ENCODE measurements at regions not wholly inside any gene's neighbourhood (a gene's known extent, or its start where the extent isn't known, plus 50 kb on each side); places are given as distances from the start of the nearest gene placed in this dataset.

- Histone ChIP-seq H3K4me1 (no peaks in the 10 kb centered on the region), H3K9ac (no peak overlapping the region), H4K20me1 (ENCODE audit: low read depth) (no peaks in the 10 kb centered on the region), H3K9me3 (ENCODE audit: low read depth) (no peaks in the 10 kb centered on the region), H3F3A (ENCODE audit: low read depth) (peaks cover 7% of the 10 kb centered on the region), H3K4me2 (no peak overlapping the region), H3K79me2 (ENCODE audit: low read depth) (no peaks in the 10 kb centered on the region), H3K27me3 (no peaks in the 10 kb centered on the region), H3K36me3 (no peaks in the 10 kb centered on the region), H2AFZ (replicated peaks) (no peak overlapping the region), H3K27ac (no peak overlapping the region), H3K4me3 (no peak overlapping the region)
- H3K9me3 Mint-ChIP-seq, result peaks cover 5% of the 10 kb centered on the region
- peaks cover 6% of the 10 kb centered on the region for H3K4me1 Mint-ChIP-seq
- no peaks in the 10 kb centered on the region for H3K36me3 Mint-ChIP-seq
- TF ChIP-seq EZH2 (IDR thresholded peaks at IDR 0.05) (no peak), EZH2phosphoT487 (IDR thresholded peaks at IDR 0.05) (no peak)
- TF ChIP-seq, protein P1, sequence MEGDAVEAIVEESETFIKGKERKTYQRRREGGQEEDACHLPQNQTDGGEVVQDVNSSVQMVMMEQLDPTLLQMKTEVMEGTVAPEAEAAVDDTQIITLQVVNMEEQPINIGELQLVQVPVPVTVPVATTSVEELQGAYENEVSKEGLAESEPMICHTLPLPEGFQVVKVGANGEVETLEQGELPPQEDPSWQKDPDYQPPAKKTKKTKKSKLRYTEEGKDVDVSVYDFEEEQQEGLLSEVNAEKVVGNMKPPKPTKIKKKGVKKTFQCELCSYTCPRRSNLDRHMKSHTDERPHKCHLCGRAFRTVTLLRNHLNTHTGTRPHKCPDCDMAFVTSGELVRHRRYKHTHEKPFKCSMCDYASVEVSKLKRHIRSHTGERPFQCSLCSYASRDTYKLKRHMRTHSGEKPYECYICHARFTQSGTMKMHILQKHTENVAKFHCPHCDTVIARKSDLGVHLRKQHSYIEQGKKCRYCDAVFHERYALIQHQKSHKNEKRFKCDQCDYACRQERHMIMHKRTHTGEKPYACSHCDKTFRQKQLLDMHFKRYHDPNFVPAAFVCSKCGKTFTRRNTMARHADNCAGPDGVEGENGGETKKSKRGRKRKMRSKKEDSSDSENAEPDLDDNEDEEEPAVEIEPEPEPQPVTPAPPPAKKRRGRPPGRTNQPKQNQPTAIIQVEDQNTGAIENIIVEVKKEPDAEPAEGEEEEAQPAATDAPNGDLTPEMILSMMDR (IDR thresholded peaks at IDR 0.05), result no peak
- DNase-seq (ENCODE audit: low spot score), result no peak
- no peak overlapping the region for H3K4me3 Mint-ChIP-seq
- peaks cover 3% of the 10 kb centered on the region for H3K27me3 Mint-ChIP-seq (ENCODE audit: insufficient read depth, low read depth)
- no peak overlapping the region for H3K27ac Mint-ChIP-seq
These were observed 240.1 kb upstream of the HDAC4 start for GRCh38 chr2:239640676-239641578.

GRCh38 chr2:239640210-239640609 is 239.4 kb upstream of the HDAC4 start:
- no peak overlapping the region for H3K27ac ChIP-seq
- Mint-ChIP-seq H3K27me3 (ENCODE audit: insufficient read depth, low read depth) (peaks cover 5% of the 10 kb centered on the region), H3K36me3 (no peaks in the 10 kb centered on the region), H3K4me3 (no peak overlapping the region), H3K27ac (no peak overlapping the region), H3K9me3 (peaks cover 8% of the 10 kb centered on the region), H3K4me1 (peaks cover 6% of the 10 kb centered on the region)
- peaks cover 7% of the 10 kb centered on the region for H3F3A ChIP-seq (ENCODE audit: low read depth)
- H3K36me3 ChIP-seq, result no peaks in the 10 kb centered on the region
- H3K9ac ChIP-seq, result no peak overlapping the region
- TF ChIP-seq EZH2 (IDR thresholded peaks at IDR 0.05) (no peak), EZH2phosphoT487 (IDR thresholded peaks at IDR 0.05) (no peak)
- TF ChIP-seq, protein P1 (IDR thresholded peaks at IDR 0.05), result no peak
- no peaks in the 10 kb centered on the region for H3K27me3 ChIP-seq
- no peak overlapping the region for H2AFZ ChIP-seq (replicated peaks)
- DNase-seq (ENCODE audit: low spot score), result no peak
- H4K20me1 ChIP-seq (ENCODE audit: low read depth), result no peaks in the 10 kb centered on the region
- H3K4me3 ChIP-seq, result no peak overlapping the region
- H3K9me3 ChIP-seq (ENCODE audit: low read depth), result no peaks in the 10 kb centered on the region
- H3K4me2 ChIP-seq, result no peak overlapping the region
- no peaks in the 10 kb centered on the region for H3K79me2 ChIP-seq (ENCODE audit: low read depth)
- H3K4me1 ChIP-seq, result no peaks in the 10 kb centered on the region

DNA sequence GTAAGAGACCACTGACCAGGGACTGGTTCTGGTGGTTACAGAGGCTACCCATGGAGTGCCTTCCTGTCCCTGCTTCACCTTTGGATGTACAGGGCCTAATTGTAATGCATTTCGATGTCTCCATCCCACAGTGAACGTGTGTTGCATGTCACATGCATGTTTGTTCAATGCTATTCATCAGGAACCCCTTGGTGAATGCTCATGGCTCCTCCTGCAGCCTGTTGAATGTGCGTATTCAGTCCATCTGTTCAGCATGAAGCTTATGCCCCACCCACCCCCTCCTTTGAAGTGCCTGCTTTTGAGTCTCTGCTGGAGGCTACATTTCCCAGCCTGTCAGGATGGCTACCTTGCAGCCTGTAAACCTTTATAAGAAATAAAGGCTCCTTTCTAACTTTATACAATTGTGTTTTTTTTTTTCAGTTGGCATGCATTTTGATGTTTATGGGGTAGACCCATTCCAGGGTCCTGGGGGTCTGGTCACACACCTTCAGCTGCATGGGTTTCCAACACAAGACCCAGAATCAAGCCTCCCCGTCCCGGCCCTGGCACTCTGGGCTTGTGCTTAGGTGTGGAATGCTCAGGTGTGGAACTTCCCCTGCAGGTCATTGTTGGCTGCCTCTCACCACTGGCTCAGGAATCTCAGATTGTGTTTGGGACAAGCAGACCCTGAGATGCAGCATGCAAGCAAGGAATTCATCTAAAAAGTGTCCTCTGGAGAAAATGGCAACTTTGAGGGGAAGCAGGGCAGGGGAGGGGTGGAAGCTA is 238.8 kb upstream of the HDAC4 start:
- Mint-ChIP-seq H3K4me3 (no peak overlapping the region), H3K27me3 (ENCODE audit: insufficient read depth, low read depth) (peaks cover 5% of the 10 kb centered on the region), H3K9me3 (peaks cover 7% of the 10 kb centered on the region), H3K27ac (no peak overlapping the region), H3K36me3 (no peaks in the 10 kb centered on the region), H3K4me1 (peaks cover 6% of the 10 kb centered on the region)
- Histone ChIP-seq H4K20me1 (ENCODE audit: low read depth) (no peaks in the 10 kb centered on the region), H2AFZ (replicated peaks) (no peak overlapping the region), H3K9me3 (ENCODE audit: low read depth) (no peaks in the 10 kb centered on the region), H3K9ac (no peak overlapping the region), H3K36me3 (no peaks in the 10 kb centered on the region), H3F3A (ENCODE audit: low read depth) (peaks cover 7% of the 10 kb centered on the region), H3K4me2 (no peak overlapping the region), H3K27me3 (no peaks in the 10 kb centered on the region), H3K4me3 (no peak overlapping the region), H3K79me2 (ENCODE audit: low read depth) (no peaks in the 10 kb centered on the region), H3K4me1 (no peaks in the 10 kb centered on the region), H3K27ac (no peak overlapping the region)
- TF ChIP-seq, protein P1 (IDR thresholded peaks at IDR 0.05), result no peak
- no peak for TF ChIP-seq EZH2phosphoT487 (IDR thresholded peaks at IDR 0.05)
- TF ChIP-seq EZH2 (IDR thresholded peaks at IDR 0.05), result no peak
- DNase-seq (ENCODE audit: low spot score), result no peak

All from neural progenitor cell (in vitro differentiated cells).